Activated CD8-positive, alpha-beta memory T cell treated with anti-CD3 and anti-CD28 coated beads, Interleukin-2, amount 50 U/mL, for 1 hour (primary cell): ENCODE measurements at regions not wholly inside any gene's neighbourhood (a gene's known extent, or its start where the extent isn't known, plus 50 kb on each side); places are given as distances from the start of the nearest gene placed in this dataset.
"Not testable (repeated sequence)": the region's sequence is repeated elsewhere in the genome, so short reads cannot be mapped to it uniquely, and the experiment has no call there.

Experiments used
- DNase-seq: peaks from one replicate; pipeline ENCODE4 v3.0.0-alpha.2; 2020; ENCODE audit errors: extremely low read depth

GRCh38 chr21:33121715-33122475 lies 52.0 kb downstream of the OLIG1 start:
- no peak for DNase-seq

- no peak for DNase-seq
Observed at GRCh38 chr21:33122507-33122906, 52.6 kb downstream of the OLIG1 start.

GRCh38 chr21:33123374-33124123 lies 53.6 kb downstream of the OLIG1 start:
- no peak for DNase-seq

GRCh38 chr21:33124889-33125288 lies 54.9 kb downstream of the OLIG1 start:
- DNase-seq = no peak

GRCh38 chr21:33125680-33126375 lies 55.9 kb downstream of the OLIG1 start:
- no peak for DNase-seq

GRCh38 chr21:33126569-33126968 lies 56.6 kb downstream of the OLIG1 start:
- DNase-seq = no peak

- peak; percentile 8 for DNase-seq
Observed at GRCh38 chr21:33127154-33127867, 57.4 kb downstream of the OLIG1 start.

- no peak for DNase-seq
Observed at GRCh38 chr21:33127868-33128242, 57.9 kb downstream of the OLIG1 start.

GRCh38 chr21:33128538-33128937 lies 58.6 kb downstream of the OLIG1 start:
- no peak for DNase-seq

GRCh38 chr21:33132054-33132453 lies 62.1 kb downstream of the OLIG1 start:
- DNase-seq = no peak

GRCh38 chr21:33133892-33134291 lies 64.0 kb downstream of the OLIG1 start:
- no peak for DNase-seq

- no peak for DNase-seq
Observed at GRCh38 chr21:33135925-33136324, 66.0 kb downstream of the OLIG1 start.

GRCh38 chr21:33136847-33137502 lies 67.0 kb downstream of the OLIG1 start:
- no peak for DNase-seq

GRCh38 chr21:33139084-33139483 lies 69.1 kb downstream of the OLIG1 start:
- no peak for DNase-seq

GRCh38 chr21:33140288-33140687 lies 70.3 kb downstream of the OLIG1 start:
- DNase-seq = no peak

GRCh38 chr21:33146467-33146866 lies 76.5 kb downstream of the OLIG1 start:
- no peak for DNase-seq

- DNase-seq = no peak
Observed at GRCh38 chr21:33149181-33149580, 79.2 kb downstream of the OLIG1 start.

GRCh38 chr21:33150968-33151367 lies 78.8 kb upstream of the IFNAR2 start:
- not testable (repeated sequence) for DNase-seq

GRCh38 chr21:33151941-33152731 lies 77.6 kb upstream of the IFNAR2 start:
- no peak for DNase-seq

GRCh38 chr21:33152732-33153130 lies 77.0 kb upstream of the IFNAR2 start:
- DNase-seq = no peak

GRCh38 chr21:33155005-33155404 lies 74.7 kb upstream of the IFNAR2 start:
- DNase-seq = no peak
